EH (cell line): ENCODE measurements at regions not wholly inside any gene's neighbourhood (a gene's known extent, or its start where the extent isn't known, plus 50 kb on each side); places are given as distances from the start of the nearest gene placed in this dataset.

Source experiments
- DNase-seq: peaks from one replicate; pipeline ENCODE4 v3.0.0-alpha.2; 2015; ENCODE audit warnings: low read depth

DNA sequence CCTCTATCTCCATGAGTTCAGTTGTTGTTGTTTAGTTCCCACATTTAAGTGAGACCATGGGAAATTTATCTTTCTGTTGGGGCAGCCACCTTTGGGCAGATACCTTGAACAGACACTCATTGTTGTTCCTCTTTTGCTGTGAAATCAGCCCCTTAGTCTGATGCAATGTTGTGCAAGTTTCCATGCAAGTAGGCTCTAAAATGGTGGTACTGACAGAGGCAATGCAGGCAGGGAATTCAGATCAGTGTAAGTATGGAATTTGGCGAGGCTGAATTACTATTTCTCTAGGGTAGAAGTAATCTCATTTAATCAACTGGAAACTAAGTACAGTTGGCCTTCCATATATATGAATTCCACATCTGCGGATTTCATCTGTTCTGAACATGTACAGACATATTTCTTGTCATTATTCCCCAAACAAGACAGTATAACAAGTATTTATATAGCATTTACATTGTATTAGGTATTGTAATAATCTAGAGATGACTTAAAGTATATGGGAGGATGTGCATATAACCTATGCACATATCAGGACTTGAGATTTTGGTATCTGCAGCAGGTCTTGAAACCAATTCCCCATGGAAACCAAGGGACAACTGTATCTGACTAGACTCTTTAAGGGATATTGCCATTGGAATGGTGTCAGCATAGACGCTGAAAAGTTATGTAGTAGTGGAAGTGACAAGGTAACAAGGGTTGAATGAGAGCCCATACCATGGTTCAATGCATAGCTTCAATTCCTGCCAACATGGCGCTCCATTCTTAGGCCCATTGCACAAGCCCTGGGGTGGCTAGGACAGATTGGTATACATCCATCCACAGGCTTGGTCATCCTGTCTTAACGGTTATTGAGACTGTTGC, 281.5 kb upstream of the HTR2A start:
- DNase-seq, result no peak

DNA sequence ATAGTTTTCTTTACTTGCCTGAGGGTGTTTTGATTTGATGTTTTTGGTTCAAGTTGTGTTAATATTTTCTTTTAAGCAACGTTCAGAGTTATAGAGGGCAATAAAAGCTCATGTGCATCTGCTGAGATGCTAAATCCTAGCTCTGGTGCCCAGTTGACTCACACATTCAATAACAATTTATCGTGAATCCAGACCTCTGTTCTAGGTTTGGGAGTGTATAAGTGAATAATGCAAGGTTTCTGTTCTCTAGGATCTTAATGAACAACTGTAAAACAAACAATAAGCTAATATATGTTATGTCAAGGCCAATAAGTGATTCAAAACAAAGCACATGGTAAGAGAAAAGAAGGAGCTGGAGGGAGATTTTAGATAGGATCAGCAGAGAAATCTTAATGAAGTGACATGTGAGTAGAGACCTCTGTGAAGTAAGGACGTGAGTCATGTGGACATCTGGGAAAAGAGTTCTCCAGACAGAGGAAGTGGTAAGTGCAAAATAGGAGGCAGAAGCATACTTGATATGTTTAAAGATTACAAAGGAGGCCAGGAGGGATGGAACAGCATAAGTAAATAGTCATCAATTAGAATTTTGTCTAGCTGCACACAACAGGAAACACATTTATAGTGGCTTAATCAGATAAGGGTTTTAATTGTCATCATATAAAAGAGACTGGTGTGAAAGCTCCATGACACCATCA, 278.5 kb upstream of the HTR2A start:
- DNase-seq, result peak; percentile 93

GRCh38 chr13:47170971-47171370, 274.1 kb upstream of the HTR2A start:
- DNase-seq, result no peak

- no peak for DNase-seq
Observed at GRCh38 chr13:47168618-47169017, 271.8 kb upstream of the HTR2A start.

GRCh38 chr13:47168066-47168465, 271.2 kb upstream of the HTR2A start:
- DNase-seq, result peak; percentile 64

- no peak for DNase-seq
Observed at GRCh38 chr13:47166336-47166735, 269.5 kb upstream of the HTR2A start.

- no peak for DNase-seq
Observed at GRCh38 chr13:47159853-47160550, 263.1 kb upstream of the HTR2A start.

DNA sequence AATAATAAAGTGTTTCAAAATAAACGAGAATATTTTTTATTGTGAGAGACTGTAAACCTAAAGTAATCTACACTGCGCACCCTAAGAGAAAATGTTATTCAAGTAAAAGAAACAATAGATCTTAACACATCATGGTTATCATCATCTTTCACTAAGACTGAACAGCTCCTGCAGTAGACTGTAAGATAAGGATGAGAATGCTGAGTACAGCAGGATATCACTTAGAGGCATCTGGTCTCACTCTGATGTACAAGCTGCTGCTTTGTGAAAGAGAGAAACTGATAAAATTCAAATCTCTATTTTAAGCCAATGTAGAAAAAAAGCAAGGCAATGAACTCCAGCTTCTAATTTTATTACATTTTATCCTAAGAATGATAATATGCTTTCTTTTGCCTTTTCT, 261.7 kb upstream of the HTR2A start:
- DNase-seq, result no peak

- no peak for DNase-seq
Observed at GRCh38 chr13:47148543-47148942, 251.7 kb upstream of the HTR2A start.

DNA sequence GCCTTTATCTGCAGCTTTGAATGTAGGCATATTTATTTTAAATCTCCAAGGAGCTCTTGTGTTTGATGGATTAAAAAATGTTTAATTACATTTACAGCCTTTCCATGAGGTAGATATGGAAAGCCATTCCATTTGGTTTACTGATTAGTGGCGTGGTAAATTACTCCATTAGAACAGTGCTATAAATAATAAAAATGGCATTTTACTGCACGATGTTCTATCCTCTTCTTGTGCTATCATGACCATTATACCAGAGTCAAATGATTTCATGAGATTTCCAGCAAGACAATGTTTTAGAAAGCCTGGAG, 250.9 kb upstream of the HTR2A start:
- DNase-seq, result no peak

- DNase-seq, result no peak
Observed at GRCh38 chr13:47146991-47147811, 250.3 kb upstream of the HTR2A start.

DNA sequence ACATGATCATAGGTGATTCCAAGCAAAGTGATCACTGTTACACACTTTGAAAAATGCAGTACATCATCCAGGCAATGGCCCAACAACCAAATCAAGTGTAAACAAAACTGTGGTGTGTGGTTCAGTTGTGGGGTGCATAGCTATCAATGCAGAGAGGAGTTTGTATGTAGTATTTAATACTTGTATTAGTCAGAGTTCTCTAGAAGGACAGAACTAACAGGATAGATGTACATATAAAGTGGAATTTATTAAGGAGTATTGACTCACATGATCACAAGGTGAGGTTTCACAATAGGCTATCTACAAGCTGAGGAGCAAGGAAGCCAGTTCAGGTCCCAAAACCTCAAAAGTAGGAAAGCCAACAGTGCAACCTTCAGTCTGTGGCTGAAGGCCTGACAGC, 249.3 kb upstream of the HTR2A start:
- peak; percentile 31 for DNase-seq

DNA sequence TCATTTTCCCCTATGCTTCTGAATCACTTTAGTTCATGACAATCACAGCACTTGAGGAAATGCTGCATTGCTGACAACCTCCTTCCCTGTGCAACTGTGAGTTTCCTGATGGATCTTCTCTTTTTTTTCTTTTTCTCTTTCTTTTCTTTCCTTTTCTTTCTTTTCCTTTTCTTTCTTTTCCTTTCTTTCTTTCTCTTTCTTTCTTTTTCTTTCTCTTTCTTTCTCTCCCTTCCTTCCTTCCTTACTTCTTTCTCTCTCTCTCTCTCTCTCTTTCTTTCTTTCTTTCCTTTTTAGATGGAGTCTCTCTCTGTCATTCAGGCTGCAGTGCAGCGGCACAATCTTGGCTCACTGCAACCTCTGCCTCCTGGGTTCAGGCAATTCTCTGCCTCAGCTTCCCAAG, 247.9 kb upstream of the HTR2A start:
- DNase-seq, result peak; percentile 2

GRCh38 chr13:47142105-47142504, 245.3 kb upstream of the HTR2A start:
- DNase-seq, result no peak

DNA sequence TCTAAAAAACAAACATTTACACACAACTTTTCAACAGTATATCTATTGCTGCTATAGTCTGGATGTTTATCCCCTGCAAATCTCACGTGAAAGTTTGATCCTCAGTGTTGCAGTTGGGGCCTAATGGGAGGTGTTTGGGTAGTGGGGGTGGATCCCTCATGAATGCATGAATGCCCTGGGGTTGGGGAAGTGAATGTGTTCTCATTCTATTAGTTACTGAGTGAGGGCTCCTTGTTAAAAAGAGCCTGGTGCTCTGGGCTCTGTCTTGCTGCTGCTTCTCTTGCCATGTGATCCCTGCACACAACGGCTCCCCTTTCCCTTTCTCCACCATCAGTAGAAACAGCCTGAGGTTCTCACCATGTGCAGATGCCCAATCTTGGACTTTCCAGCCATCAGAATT, 242.7 kb upstream of the HTR2A start:
- no peak for DNase-seq

DNA sequence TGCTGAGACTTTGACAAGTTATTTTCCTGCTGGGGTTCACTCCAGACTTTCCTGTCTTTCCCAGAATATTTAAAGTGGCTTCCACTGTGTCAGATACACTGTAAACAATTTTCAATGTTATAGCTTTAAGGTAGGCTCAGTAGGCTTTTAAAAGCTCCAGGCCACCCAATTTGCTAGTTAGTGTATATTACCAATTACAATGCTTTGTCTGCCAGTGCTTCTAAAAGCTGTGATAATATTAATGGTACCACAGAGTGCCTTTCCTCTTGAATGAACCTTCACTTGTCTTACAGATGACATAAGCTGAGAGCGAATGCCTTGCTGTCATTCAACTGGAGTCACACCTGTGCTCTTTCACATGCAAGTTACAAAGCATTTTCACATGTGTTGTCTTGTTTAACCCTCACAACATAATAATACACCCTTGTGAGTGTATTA, 239.7 kb upstream of the HTR2A start:
- no peak for DNase-seq

DNA sequence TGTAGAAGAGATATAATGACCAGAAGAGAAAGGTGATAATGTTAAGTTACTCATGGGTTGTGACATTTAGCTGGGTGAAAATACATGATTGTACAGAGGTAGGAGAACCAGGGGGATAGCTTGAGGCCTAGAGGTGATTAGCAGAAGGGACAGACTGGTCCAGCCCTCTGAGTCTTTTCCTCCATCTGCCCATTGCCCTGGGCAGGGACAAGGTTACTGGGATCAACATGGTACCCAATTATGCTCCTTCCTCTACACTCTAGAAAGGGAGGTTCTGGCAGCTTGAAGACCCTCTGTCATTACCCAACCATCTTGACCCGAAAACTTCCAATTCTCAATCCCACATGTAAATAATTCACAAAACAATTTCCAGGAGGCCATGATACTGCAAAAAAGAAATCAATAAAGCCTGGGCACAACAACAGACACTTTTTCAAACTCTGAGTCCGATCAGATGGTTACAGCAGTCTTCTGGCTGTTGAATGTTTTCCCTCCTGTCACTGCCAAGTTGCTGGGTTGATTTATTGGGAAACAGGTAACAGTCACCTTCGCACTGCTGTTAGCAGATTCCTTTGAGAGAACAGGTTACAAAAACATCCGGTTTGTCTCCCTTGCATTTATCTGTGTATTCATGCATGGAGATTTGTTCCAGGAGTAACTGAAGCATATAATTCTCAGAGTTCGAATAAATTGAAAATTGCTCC, 239.1 kb upstream of the HTR2A start:
- DNase-seq, result no peak

DNA sequence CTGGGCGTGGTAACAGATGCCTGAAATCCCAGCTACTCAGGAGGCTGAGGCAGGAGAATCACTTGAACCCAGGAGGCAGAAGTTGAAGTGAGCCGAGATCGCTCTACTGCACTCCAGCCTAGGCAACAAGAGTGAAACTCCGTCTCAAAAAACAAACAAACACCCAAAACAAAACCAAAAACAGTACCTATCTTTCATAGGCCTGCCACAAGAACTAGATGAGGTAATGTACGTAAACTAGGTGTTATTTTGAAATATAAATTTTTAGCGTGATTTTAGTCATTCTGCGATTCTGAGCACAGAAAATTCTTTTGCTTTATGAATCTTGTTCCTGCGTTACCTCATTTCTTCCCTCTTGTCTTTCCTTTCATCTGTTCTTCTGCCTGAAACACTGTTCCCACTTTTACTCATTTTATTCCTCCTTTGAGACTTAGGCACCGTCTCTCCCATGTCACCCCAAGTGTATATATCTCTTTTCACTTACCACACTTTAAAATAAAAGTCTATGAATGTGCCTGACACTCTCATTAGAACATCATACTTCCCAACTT, 238.2 kb upstream of the HTR2A start:
- DNase-seq, result no peak

GRCh38 chr13:47133011-47133445, 236.2 kb upstream of the HTR2A start:
- peak; percentile 47 for DNase-seq

GRCh38 chr13:47129461-47129860, 232.6 kb upstream of the HTR2A start:
- no peak for DNase-seq

DNA sequence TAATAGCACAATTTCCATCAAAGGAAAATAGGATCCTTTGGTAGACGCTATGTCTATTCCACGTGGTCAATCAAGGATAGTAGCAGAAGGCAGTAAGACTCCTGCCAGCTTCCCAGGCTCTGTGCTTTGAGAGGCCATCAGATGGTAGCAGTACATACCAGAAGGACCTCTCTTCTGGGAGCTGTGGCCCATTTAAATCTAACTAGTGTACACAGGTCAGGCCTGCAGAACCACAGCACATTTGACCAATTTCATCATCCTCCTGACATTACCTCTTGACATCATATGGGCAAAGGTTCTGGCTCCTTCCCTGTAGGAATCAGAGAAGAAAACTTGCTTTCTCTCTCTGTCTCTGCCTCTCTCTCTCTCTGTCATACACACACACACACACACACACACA, 229.6 kb upstream of the HTR2A start:
- DNase-seq, result peak; percentile 40
